HUES6 (cell line): ENCODE measurements at regions not wholly inside any gene's neighbourhood (a gene's known extent, or its start where the extent isn't known, plus 50 kb on each side); places are given as distances from the start of the nearest gene placed in this dataset.

Experiments
- H3K27ac ChIP-seq: 2 replicates; pipeline ENCODE4 v1.7.0; 2013; ENCODE audit warnings: low read depth, mild to moderate bottlenecking, low read length, inconsistent platforms
- H3K27me3 ChIP-seq: 2 replicates; pipeline ENCODE4 v1.6.1; 2013; ENCODE audit warnings: low read length; ENCODE audit not compliant: control insufficient read depth, insufficient read depth
- H3K36me3 ChIP-seq: 2 replicates; pipeline ENCODE4 v1.6.1; 2013; ENCODE audit warnings: low read length; ENCODE audit not compliant: control insufficient read depth, insufficient read depth
- H3K4me1 ChIP-seq: 2 replicates; pipeline ENCODE4 v1.6.1; 2013; ENCODE audit warnings: low read length; ENCODE audit not compliant: control insufficient read depth, insufficient read depth
- H3K4me3 ChIP-seq: 2 replicates; pipeline ENCODE4 v1.5.1; 2013; ENCODE audit warnings: low read depth, low read length
- H3K9ac ChIP-seq: one replicate; pipeline ENCODE4 v1.6.1; 2013; ENCODE audit warnings: mild to moderate bottlenecking, low read length
- H3K9me3 ChIP-seq: 2 replicates; pipeline ENCODE4 v1.6.1; 2013; ENCODE audit warnings: low read depth, low read length; ENCODE audit not compliant: control insufficient read depth, insufficient read depth

DNA sequence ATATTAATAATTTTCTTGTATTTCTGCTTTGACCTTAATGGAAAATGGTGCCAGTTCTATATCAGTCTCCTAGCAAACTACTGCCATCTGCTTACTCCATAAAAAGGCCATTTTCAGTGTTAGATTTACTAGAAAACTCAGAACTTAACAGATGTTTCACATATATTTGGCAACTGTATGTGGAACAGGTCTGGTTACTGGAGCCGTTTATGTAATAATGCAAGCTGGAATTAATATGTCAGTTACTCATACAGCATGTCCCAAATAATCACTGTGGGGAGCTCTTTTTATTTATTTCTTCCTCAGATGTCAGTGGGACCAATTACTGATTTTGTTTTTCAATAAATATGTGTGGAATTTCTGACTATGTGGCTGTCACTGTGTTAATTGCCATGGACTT is 1247.6 kb downstream of the CNTNAP5 start:
- Histone ChIP-seq H3K27ac (no peak overlapping the region), H3K9me3 (no peaks in the 10 kb centered on the region; the same call in 1 of the 2 replicates), H3K9ac (no peak overlapping the region), H3K36me3 (no peaks in the 10 kb centered on the region), H3K4me1 (no peaks in the 10 kb centered on the region), H3K4me3 (no peak overlapping the region), H3K27me3 (no peaks in the 10 kb centered on the region)

DNA sequence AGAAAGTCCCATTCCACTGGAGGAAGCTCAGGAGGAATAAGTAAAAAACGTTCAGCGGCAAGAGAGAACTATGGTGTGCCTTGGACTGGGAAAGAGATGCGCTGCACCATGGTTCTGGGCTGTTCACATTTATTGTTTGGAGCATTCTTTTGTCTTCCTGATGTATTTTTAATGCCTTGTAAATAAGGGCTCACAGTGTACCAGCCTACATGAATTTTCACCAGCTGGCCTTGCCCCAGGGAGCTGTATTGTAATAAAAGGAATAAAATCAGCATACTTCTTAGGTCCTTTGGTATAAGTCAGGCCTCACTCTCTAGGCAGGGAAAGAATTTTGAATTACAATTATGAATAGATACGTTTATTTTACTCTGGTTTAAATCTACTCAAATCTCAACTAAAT is 1249.6 kb downstream of the CNTNAP5 start:
- Histone ChIP-seq H3K9ac (no peak overlapping the region), H3K9me3 (no peaks in the 10 kb centered on the region; the same call in 1 of the 2 replicates), H3K27me3 (no peaks in the 10 kb centered on the region), H3K4me3 (no peak overlapping the region), H3K36me3 (no peaks in the 10 kb centered on the region), H3K27ac (no peak overlapping the region), H3K4me1 (no peaks in the 10 kb centered on the region)

DNA sequence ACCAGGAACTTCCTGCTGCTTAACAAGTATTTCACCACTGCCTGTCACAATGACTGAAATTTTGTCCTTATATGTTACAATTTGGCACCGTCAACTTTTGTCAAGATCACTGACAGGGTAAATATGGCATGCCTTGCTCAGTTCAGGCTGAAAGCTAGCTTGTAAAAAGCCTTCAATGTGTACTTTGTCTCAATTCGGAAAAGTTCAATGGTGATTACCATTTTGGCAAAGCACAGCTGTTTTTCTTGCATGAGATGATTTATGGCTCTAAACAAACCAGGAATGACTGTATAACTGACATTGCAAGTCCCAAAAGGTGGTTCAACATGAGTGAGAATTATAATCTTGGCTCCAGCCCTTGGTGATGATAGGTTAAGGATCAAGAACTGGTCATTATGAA is 1255.2 kb downstream of the CNTNAP5 start:
- H3K9me3 ChIP-seq = no peaks in the 10 kb centered on the region; the same call in 1 of the 2 replicates

DNA sequence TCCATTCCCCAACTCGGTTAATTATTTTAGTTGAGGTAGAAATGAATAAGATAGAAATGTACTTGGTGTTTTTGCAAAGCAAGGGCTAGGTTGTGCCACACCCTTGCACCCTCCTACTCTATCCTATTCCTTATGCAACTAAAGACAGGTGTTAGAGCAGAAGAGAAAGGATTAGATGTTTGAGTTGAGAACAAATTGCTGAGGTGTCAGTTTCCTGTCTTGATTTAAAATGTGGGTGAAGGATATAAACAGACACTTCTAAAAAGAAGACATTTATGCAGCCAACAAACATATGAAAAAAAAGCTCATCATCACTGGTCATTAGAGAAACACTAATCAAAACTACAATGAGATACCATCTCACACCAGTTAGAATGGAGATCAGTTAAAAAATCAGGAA is 1256.2 kb downstream of the CNTNAP5 start:
- Histone ChIP-seq H3K9me3 (no peaks in the 10 kb centered on the region; the same call in 1 of the 2 replicates), H3K4me3 (no peak overlapping the region), H3K4me1 (no peaks in the 10 kb centered on the region), H3K27ac (no peak overlapping the region), H3K27me3 (no peaks in the 10 kb centered on the region), H3K9ac (no peak overlapping the region), H3K36me3 (no peaks in the 10 kb centered on the region)

More for the DNA sequence above, 1255.2 kb downstream of the CNTNAP5 start:
- no peaks in the 10 kb centered on the region for H3K4me1 ChIP-seq
- H3K27ac ChIP-seq = no peak overlapping the region
- H3K9ac ChIP-seq = no peak overlapping the region
- H3K27me3 ChIP-seq = no peaks in the 10 kb centered on the region
- H3K4me3 ChIP-seq = no peak overlapping the region
- H3K36me3 ChIP-seq = no peaks in the 10 kb centered on the region

DNA sequence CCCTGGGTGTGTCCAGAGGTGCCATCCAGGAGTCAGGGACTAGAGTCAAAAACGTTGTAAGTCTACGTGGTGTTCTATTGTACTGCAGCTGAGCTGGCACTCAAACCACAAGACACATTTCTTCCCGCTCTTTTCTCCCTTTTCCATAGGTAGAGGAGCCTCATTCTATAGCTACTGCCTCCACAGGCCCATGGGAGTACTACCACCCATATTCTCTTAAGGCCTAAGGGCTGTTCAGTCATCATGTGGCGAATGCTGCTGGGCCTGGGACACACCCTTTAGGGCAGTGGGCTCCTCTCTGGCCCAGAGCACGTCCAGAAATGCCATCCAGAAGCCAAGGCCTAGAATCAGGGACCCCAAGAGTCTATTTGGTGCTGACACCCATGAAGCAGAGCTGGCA is 1271.7 kb downstream of the CNTNAP5 start:
- Histone ChIP-seq H3K27me3 (no peaks in the 10 kb centered on the region), H3K36me3 (no peaks in the 10 kb centered on the region)

DNA sequence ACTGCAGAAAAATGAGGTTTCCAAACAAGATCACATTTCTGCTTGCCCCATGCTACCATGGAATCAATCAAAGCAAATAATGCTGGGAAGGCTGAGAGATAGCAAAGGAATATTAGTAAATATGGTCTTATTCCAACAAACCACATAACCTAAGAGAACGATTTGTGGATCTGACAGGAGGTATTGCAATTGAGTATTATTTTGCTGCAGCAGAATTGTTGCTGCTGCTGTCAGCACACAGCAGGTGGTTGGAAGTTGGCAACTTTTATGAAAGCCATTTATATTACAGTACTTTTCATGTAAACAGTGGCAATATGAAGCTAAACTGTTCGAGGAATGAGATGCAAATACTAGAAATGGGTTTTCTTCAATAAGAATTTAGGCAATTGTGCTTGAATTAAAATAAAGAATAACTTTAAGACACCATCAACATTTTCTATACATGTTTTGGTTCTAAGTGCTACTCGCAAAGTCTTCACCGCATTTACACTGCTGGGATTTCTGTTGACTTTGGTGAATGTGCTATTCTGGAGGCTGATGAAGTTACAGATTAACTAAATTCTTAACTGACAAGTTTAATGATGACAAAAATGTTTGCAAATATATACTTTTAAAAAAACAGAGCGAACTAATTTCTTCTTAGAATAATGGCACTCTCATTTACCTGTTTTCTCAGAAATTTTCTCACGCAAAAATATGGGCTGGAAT is 1285.7 kb downstream of the CNTNAP5 start:
- Histone ChIP-seq H3K36me3 (no peaks in the 10 kb centered on the region), H3K27ac (no peak overlapping the region), H3K27me3 (no peaks in the 10 kb centered on the region), H3K4me1 (no peaks in the 10 kb centered on the region), H3K9ac (no peak overlapping the region), H3K4me3 (no peak overlapping the region), H3K9me3 (no peaks in the 10 kb centered on the region)

More for the DNA sequence above, 1271.7 kb downstream of the CNTNAP5 start:
- Histone ChIP-seq H3K27ac (no peak overlapping the region), H3K4me3 (no peak overlapping the region), H3K4me1 (no peaks in the 10 kb centered on the region), H3K9ac (no peak overlapping the region), H3K9me3 (0 out of 2 replicates have a peak, but pooled peaks cover 3% of the 10 kb centered on the region)

DNA sequence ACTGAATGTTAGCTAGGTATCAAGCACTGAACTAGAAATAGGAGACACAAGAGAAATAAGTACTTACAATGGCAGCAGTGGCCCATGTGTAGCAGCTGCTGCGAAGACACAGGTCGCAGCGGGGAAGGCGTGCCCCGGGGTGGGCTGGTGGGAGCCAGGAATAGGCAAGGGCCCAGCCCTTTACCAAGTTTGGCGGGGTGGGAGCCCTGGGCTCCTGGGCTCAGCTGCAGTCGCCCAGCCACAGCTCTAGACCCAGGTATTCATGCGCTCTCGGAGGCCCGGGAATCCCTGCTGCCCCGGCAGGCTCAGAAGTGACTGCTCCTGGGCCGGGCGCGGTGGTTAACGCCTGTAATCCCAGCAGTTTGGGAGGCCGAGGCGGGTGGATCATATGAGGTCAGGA is 1287.3 kb downstream of the CNTNAP5 start:
- Histone ChIP-seq H3K4me1 (no peaks in the 10 kb centered on the region), H3K9ac (no peak overlapping the region), H3K36me3 (no peaks in the 10 kb centered on the region), H3K4me3 (no peak overlapping the region), H3K27ac (no peak overlapping the region), H3K27me3 (no peaks in the 10 kb centered on the region), H3K9me3 (no peaks in the 10 kb centered on the region)

DNA sequence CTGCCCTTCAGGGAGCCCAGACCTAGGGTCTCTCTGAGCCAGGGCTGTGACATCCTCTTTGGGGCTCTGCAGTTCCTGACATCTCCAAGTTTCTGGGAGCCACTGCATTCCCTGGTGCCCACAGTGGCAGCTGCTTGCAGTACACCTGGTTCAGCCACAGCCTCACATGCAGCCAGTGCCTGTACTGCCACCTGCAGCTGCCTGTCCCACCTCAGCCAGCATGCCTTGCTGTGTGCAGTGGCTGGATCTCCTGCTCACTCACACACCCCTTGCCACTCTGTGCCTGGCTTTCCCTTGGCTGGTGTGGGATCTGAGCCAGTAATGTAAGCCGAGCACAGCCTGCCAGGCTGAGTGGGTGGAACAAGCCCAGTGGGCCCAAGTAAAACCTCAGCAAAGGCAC is 1288.7 kb downstream of the CNTNAP5 start:
- no peaks in the 10 kb centered on the region for H3K4me1 ChIP-seq
- H3K36me3 ChIP-seq = no peaks in the 10 kb centered on the region
- no peaks in the 10 kb centered on the region for H3K27me3 ChIP-seq
- no peak overlapping the region for H3K27ac ChIP-seq
- H3K9ac ChIP-seq = no peak overlapping the region
- H3K4me3 ChIP-seq = no peak overlapping the region
- no peaks in the 10 kb centered on the region for H3K9me3 ChIP-seq

DNA sequence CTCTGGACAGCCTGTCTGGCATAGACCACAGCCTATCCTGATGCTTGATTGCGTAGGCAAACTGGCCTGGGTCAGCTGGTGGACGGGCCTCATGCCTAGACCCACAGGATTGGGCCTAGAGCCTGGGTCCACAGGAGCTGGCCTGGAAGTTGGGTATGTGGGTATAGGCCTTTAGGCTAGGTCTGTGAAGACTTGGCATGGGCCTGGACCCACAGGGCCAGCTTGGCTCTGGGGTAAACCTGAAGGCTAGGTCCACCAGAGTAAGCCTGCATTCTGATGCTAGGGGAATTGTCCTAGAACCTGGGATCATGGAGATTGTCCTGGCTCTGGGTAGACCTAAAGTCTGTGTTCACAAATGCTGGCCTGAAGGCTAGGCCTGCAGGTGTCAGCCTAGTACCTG is 1293.7 kb downstream of the CNTNAP5 start:
- H3K27me3 ChIP-seq = no peaks in the 10 kb centered on the region
- H3K4me3 ChIP-seq = no peak overlapping the region
- H3K4me1 ChIP-seq = no peaks in the 10 kb centered on the region
- H3K27ac ChIP-seq = no peak overlapping the region
- H3K9me3 ChIP-seq = no peaks in the 10 kb centered on the region
- no peak overlapping the region for H3K9ac ChIP-seq
- no peaks in the 10 kb centered on the region for H3K36me3 ChIP-seq

DNA sequence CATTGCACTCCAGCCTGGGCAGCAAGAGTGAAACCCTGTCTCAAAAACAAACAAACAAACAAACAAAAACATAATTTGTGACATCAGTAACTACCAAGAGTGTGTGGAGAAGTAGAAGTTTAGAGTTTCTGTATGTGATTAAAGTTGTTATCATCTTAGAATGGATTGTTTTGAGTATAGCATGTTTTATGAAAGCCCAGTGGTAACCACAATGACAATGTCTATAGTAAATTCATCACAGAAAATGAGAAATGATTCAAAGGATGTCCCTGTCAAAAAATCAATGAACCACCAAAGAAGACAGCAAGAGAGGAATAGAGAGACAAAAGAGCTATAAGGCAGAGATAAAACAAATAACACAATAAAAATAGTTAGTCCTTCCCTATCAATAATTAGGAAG is 1299.2 kb downstream of the CNTNAP5 start:
- H3K27ac ChIP-seq = no peak overlapping the region
- H3K4me1 ChIP-seq = no peaks in the 10 kb centered on the region
- H3K27me3 ChIP-seq = no peaks in the 10 kb centered on the region
- no peaks in the 10 kb centered on the region for H3K36me3 ChIP-seq
- no peaks in the 10 kb centered on the region for H3K9me3 ChIP-seq
- no peak overlapping the region for H3K9ac ChIP-seq
- no peak overlapping the region for H3K4me3 ChIP-seq

DNA sequence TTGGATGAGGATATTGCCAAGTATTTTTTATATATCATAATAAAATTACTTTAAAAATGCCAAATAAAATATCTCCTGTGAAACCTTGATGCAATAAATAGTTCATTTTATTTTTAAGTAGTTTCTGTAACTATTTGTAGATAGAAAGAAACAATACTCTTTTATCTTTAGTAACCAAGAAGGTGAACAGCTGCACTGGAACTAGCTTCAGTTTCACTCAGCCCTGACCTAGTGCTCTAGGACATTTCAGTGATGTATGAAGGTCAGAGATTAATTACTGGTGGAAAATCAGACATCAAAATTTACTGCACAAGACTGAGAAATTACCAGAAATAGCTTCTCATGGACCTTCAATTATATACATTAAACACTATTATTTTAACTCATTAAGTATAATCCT is 1305.0 kb downstream of the CNTNAP5 start:
- Histone ChIP-seq H3K9ac (no peak overlapping the region), H3K27ac (no peak overlapping the region), H3K4me1 (no peaks in the 10 kb centered on the region), H3K9me3 (no peaks in the 10 kb centered on the region), H3K4me3 (no peak overlapping the region), H3K27me3 (no peaks in the 10 kb centered on the region), H3K36me3 (no peaks in the 10 kb centered on the region)
